Stimulated activated CD4-positive, alpha-beta T cell treated with anti-CD3 and anti-CD28 coated beads, TNF-alpha, amount 100 ng/mL, for 4 hours (primary cell): ENCODE measurements at regions not wholly inside any gene's neighbourhood (a gene's known extent, or its start where the extent isn't known, plus 50 kb on each side); places are given as distances from the start of the nearest gene placed in this dataset.

Experiments
- DNase-seq, 3 experiments: peaks; one replicate each; pipeline ENCODE4 v3.0.0-alpha.2; 2020; ENCODE audit warnings: low read depth in 3 of 3

GRCh38 chr9:109830545-109830944, 50.5 kb downstream of the PALM2AKAP2 start:
- no peak for DNase-seq

GRCh38 chr9:109831998-109832658, 52.1 kb downstream of the PALM2AKAP2 start:
- no peak for DNase-seq

DNA sequence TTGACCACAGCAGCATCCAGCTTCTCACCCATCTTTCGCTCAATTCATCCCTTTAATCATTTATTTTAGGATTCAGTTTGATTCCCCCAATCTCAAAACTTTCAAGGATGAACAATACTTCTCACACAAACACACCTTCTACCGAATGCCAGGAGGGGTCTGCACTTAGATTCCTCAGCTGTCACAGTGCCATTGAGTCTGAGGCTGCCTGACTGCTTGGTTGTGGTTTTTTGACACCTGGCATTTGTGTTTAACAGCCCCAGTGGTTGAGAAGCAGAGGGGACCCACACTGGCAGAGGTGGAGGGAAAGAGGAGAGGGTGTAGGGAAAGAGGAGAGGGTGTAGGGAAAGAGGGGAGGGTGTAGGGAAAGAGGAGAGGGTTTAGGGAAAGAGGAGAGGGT, 54.9 kb downstream of the PALM2AKAP2 start:
- DNase-seq = no peak

GRCh38 chr9:109843641-109844040, 63.6 kb downstream of the PALM2AKAP2 start:
- no peak for DNase-seq

DNA sequence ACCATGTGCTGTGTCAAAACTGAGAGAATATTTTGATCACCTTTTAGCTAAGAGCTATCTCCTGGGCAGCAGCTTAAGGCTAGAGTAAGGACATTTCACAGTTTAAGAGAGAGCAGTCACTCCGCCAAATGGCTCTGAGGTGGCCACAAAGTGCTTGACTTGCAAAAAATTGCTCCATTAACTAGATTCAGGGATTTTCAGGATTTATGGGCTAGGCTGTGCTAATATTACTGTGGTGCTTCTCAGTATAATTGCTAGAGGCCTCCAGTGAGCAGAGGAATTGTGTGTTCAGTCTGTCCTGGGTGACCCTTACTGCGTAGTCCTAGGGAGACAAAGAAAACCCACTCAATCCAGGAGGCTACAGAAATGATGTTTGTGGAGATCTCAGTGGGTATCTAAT, 65.2 kb downstream of the PALM2AKAP2 start:
- no peak for DNase-seq

- DNase-seq = no peak
These were observed 66.8 kb downstream of the PALM2AKAP2 start for GRCh38 chr9:109846776-109847175.

GRCh38 chr9:109852556-109852955, 72.6 kb downstream of the PALM2AKAP2 start:
- DNase-seq = no peak

DNA sequence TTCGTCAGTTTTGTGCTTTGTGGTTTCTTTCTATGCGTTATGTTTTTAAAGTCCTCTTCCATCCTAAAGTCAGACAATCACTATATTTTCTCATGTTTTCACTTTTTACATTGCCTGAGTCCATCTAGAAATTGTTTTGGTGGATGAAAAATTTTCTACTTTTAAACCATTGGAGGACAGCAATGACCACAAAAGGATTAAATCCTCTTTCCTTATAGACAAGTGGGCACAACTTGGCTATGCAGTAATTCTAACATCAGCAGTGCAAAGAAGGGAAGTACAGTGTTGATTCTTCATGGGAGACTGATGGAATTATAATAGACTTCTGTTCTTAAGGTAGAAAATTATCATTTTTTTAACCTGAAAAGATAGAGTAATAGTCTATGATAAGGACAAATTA, 75.5 kb downstream of the PALM2AKAP2 start:
- no peak for DNase-seq

DNA sequence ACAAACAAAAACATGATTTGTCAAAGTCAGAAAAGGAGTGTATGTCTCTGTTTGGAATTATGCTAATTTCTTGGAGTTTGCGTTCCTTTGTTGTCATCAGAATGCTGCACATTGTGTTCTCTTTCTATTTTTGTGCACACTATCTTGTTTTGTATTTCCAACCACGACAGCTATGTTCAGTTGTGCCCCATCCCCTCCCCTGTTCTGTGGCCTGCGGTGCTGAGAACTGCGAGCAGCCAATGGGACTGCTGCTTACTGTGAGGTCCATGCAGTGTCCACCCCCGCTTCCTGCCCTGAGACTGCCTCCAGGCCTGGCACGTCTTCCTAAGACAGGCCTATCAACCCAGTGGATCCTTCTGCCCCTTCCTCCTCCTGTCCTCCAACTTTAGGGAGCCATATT, 76.8 kb downstream of the PALM2AKAP2 start:
- DNase-seq = no peak

- no peak for DNase-seq
These were observed 77.3 kb downstream of the PALM2AKAP2 start for GRCh38 chr9:109857336-109857735.

GRCh38 chr9:109859447-109859846, 79.4 kb downstream of the PALM2AKAP2 start:
- no peak for DNase-seq

DNA sequence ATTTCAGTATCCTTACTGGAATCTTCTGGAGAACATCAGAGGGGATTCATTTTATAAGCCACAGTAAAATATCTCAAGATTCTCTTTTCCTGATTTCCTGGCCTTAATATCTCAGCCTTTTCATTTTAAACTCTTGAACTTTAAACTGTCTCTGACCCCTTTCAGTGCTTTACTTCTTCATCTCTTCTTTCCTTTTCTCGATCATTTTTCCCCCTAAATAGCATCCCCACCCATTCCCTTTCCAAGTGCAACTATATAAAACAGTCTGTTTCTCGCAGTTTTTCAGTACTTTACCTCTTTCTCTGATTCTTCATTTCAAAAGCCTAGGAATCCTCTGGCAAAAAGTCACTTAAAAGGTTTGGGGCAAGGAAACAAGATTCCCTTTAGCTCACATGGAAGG, 80.5 kb downstream of the PALM2AKAP2 start:
- no peak for DNase-seq

- no peak for DNase-seq
These were observed 81.5 kb downstream of the PALM2AKAP2 start for GRCh38 chr9:109861499-109861898.

GRCh38 chr9:109861918-109862317, 81.9 kb downstream of the PALM2AKAP2 start:
- no peak for DNase-seq

GRCh38 chr9:109862452-109862851, 82.5 kb downstream of the PALM2AKAP2 start:
- DNase-seq = no peak

GRCh38 chr9:109863961-109864360, 84.0 kb downstream of the PALM2AKAP2 start:
- no peak for DNase-seq

- DNase-seq = no peak
These were observed 85.5 kb downstream of the PALM2AKAP2 start for GRCh38 chr9:109865521-109865920.

DNA sequence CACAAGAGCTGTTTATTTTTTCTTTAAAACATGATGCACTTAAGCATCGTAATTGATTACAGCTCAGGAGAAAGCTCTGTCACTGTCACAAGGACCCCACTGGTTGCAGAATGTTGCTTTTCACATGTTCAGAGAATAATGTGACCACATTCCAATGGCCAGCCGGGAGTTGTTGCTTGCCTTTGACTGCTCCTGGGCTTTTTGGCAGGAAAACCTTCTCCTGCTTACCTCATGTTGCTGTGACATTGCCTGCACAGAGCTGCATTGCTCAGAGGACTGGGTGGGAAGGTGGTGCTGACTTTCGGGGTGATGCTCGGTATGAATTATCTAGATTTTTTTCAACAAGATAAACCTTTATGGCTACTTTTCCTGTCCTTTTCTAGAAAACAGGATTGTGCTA, 88.2 kb downstream of the PALM2AKAP2 start:
- DNase-seq = no peak

- no peak for DNase-seq
These were observed 88.7 kb downstream of the PALM2AKAP2 start for GRCh38 chr9:109868722-109869121.

GRCh38 chr9:109870365-109870764, 90.4 kb downstream of the PALM2AKAP2 start:
- DNase-seq = no peak

- no peak for DNase-seq
These were observed 92.9 kb downstream of the PALM2AKAP2 start for GRCh38 chr9:109872901-109873300.

GRCh38 chr9:109875495-109876129, 95.6 kb downstream of the PALM2AKAP2 start:
- DNase-seq = no peak

GRCh38 chr9:109880276-109881169, 100.5 kb downstream of the PALM2AKAP2 start:
- peak in 1 of 3 experiments; percentile 1 for DNase-seq
